ENCODE measurements at regions not wholly inside any gene's neighbourhood (a gene's known extent, or its start where the extent isn't known, plus 50 kb on each side); places are given as distances from the start of the nearest gene placed in this dataset.

DNA sequence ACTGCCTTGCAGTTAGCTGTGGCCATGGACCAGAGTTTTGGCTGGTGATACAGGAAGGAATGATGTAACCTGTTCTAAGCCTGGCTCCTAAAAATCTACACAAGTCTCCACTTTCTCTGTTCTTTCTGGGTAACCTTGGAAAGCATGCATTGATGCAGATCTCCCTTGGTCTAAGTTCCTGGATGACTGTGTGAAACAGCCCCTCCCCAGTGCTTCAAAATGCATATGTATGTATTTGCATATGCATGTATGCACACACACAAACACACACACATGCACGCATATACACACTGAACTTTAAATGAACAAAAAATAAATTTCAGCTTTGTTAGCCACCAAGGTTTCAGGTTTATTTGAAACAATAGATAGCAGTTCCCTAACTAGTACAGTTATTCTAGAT, 296.1 kb downstream of the OSR1 start:
- TF ChIP-seq, protein P1, sequence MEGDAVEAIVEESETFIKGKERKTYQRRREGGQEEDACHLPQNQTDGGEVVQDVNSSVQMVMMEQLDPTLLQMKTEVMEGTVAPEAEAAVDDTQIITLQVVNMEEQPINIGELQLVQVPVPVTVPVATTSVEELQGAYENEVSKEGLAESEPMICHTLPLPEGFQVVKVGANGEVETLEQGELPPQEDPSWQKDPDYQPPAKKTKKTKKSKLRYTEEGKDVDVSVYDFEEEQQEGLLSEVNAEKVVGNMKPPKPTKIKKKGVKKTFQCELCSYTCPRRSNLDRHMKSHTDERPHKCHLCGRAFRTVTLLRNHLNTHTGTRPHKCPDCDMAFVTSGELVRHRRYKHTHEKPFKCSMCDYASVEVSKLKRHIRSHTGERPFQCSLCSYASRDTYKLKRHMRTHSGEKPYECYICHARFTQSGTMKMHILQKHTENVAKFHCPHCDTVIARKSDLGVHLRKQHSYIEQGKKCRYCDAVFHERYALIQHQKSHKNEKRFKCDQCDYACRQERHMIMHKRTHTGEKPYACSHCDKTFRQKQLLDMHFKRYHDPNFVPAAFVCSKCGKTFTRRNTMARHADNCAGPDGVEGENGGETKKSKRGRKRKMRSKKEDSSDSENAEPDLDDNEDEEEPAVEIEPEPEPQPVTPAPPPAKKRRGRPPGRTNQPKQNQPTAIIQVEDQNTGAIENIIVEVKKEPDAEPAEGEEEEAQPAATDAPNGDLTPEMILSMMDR (IDR thresholded peaks at IDR 0.05; ENCODE audit: poor library complexity, severe bottlenecking), result no peak
- no peak for TF ChIP-seq MXI1 (conservative IDR thresholded peaks at IDR 0.05; ENCODE audit: poor library complexity, severe bottlenecking)
- TF ChIP-seq EZH2 (IDR thresholded peaks at IDR 0.05; ENCODE audit: borderline replicate concordance, insufficient read depth, low read length, poor library complexity, severe bottlenecking), result no peak
- TF ChIP-seq TAF1 (IDR thresholded peaks at IDR 0.05; ENCODE audit: low read depth), result no peak
- TF ChIP-seq, protein P2, sequence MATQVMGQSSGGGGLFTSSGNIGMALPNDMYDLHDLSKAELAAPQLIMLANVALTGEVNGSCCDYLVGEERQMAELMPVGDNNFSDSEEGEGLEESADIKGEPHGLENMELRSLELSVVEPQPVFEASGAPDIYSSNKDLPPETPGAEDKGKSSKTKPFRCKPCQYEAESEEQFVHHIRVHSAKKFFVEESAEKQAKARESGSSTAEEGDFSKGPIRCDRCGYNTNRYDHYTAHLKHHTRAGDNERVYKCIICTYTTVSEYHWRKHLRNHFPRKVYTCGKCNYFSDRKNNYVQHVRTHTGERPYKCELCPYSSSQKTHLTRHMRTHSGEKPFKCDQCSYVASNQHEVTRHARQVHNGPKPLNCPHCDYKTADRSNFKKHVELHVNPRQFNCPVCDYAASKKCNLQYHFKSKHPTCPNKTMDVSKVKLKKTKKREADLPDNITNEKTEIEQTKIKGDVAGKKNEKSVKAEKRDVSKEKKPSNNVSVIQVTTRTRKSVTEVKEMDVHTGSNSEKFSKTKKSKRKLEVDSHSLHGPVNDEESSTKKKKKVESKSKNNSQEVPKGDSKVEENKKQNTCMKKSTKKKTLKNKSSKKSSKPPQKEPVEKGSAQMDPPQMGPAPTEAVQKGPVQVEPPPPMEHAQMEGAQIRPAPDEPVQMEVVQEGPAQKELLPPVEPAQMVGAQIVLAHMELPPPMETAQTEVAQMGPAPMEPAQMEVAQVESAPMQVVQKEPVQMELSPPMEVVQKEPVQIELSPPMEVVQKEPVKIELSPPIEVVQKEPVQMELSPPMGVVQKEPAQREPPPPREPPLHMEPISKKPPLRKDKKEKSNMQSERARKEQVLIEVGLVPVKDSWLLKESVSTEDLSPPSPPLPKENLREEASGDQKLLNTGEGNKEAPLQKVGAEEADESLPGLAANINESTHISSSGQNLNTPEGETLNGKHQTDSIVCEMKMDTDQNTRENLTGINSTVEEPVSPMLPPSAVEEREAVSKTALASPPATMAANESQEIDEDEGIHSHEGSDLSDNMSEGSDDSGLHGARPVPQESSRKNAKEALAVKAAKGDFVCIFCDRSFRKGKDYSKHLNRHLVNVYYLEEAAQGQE (IDR thresholded peaks at IDR 0.05; ENCODE audit: borderline replicate concordance), result no peak
- no peak for TF ChIP-seq EP300 (conservative IDR thresholded peaks at IDR 0.05; ENCODE audit: poor library complexity, severe bottlenecking)
- TF ChIP-seq RAD21 (conservative IDR thresholded peaks at IDR 0.05), result no peak
- no peak for TF ChIP-seq POLR2AphosphoS5 (IDR thresholded peaks at IDR 0.05)

Measured in neural cell (in vitro differentiated cells).